Astrocyte of the cerebellum (primary cell): ENCODE measurements at regions not wholly inside any gene's neighbourhood (a gene's known extent, or its start where the extent isn't known, plus 50 kb on each side); places are given as distances from the start of the nearest gene placed in this dataset.

ENCODE experiments used
- DNase-seq: peaks from one replicate; pipeline ENCODE4 v3.0.0-alpha.2; 2011; ENCODE audit warnings: low read depth
- H3K4me3 ChIP-seq: 2 replicates; pipeline ENCODE4 v1.5.1; 2011; ENCODE audit warnings: mild to moderate bottlenecking, low read depth, low read length, moderate library complexity
- in situ Hi-C: cut with HindIII; loops from 2 replicates; pipeline ENCODE4 v1.10.0; 2017; ENCODE audit warnings: low sequenced_read_pairs
- TF ChIP-seq, protein P1 (sequence below): IDR thresholded peaks from 2 replicates; pipeline ENCODE4 v1.5.1; 2012; ENCODE audit warnings: low read length, low read depth, moderate library complexity, mild to moderate bottlenecking; ENCODE audit errors: missing control alignments

DNA sequence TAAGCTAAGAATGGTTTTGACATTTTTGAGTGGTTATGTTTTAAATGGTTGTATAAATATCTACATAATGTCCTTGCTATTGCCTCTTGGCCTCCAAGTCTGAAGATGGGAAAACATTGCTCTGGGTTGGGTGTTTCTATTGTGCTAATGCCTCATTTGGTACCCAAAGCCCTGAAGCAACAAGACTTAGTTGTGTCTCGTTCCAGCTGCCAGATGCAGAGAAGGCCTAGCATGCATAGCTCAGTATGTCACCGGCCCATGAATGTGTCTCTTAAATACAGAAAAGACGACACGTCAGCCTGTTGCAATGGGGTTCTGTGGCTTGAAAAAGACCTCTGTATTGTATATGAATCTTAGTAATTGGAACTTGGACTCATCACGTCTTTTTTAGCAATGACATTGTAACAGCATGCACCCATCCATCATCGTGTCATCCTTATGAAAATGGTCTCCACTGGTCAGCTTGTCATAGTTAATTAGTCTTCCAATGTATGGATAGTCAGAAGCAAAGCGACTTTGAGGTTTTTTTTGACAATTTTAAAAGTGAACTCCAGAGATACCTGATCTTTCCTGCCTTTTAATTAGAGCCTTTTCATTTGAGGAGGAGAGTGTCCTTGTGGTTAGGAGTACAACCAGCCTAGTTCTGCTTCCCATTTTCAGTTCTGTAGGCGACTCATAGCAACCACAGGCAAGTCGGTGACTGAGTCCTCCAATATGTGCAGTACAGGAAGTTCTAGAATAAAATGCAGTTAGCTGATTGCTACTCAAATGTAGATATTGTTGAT is 126.4 kb upstream of the GATB start:
- no peak overlapping the region for H3K4me3 ChIP-seq
- in situ Hi-C loops: no loop called here
- peak; percentile 19 for DNase-seq
- TF ChIP-seq, protein P1, sequence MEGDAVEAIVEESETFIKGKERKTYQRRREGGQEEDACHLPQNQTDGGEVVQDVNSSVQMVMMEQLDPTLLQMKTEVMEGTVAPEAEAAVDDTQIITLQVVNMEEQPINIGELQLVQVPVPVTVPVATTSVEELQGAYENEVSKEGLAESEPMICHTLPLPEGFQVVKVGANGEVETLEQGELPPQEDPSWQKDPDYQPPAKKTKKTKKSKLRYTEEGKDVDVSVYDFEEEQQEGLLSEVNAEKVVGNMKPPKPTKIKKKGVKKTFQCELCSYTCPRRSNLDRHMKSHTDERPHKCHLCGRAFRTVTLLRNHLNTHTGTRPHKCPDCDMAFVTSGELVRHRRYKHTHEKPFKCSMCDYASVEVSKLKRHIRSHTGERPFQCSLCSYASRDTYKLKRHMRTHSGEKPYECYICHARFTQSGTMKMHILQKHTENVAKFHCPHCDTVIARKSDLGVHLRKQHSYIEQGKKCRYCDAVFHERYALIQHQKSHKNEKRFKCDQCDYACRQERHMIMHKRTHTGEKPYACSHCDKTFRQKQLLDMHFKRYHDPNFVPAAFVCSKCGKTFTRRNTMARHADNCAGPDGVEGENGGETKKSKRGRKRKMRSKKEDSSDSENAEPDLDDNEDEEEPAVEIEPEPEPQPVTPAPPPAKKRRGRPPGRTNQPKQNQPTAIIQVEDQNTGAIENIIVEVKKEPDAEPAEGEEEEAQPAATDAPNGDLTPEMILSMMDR: no peak

DNA sequence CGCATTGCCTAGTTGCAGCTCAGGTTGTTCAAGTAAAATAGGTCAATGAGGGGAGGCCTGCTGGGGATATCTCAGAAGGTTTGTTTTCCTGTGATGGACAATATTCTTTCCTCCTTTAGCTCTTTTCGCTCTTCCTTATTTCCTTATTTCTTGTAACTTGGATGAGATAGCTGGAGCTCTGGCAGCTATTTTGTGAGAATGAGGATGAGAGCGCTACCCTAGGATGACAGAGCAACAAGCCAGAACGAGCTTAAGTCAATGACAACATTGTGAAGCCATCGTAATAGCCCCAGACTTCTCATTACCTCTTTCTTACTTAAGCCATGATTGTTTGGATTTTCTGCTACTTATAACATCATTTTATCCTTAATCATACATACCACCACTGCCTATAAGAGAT is 124.3 kb upstream of the GATB start:
- H3K4me3 ChIP-seq: no peak overlapping the region
- TF ChIP-seq, protein P1: no peak
- in situ Hi-C loops: no loop called here
- no peak for DNase-seq

DNA sequence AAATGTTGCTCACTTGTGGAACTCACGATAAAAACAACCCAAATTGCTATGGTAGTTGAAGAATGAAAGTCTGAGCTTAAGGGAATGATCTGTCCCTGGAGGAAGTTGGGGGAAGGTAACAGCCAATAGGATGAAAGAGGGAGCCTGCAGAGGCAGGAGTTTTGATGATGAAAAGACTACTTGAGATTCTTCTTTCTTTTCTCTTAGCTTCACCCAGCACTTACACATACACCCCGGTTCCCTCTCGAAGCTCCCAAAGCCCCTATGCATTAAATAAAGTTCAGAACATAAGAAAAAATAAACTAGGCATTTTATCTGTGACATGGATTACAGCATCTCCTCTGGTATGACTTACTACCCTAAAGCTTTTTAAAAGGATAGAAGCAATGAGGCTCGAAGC is 122.9 kb upstream of the GATB start:
- TF ChIP-seq, protein P1: no peak
- no peak overlapping the region for H3K4me3 ChIP-seq
- in situ Hi-C loops: no loop called here
- no peak for DNase-seq

DNA sequence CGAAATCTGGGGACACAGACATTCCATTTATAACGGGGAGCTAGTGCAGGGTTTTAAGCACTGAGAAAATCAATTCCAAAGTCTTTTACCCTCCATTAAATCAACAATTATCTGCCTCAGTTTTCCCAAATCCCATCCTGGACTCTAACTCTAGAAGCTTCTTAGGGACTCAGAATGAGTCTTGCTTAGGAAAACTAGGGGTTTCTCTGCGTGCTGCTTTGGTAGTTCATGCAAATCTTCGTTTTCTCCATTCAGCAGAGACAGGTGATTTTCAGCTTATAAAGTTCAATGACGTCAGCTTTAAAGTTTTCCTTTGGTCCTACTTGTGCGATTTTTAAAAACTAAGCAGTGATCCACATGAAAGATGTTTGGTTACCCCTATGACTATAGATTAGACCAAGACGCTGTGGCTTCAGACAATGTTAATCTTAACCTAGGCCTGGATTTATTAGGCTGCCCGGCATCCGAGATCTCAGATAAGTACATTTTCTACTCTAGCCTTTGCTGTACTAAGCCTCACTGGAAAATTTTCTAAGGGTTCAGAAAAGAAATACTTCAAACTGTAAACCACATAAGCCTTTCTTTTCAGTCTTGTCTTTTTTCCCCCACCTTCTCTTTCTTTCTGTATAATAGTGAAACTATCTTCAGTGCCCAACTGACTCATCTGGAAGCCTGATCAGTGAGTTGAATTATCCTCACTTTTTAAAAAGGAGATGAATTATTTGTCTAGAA is 121.4 kb upstream of the GATB start:
- TF ChIP-seq, protein P1: no peak
- in situ Hi-C loops: no loop called here
- no peak for DNase-seq
- H3K4me3 ChIP-seq: no peak overlapping the region

DNA sequence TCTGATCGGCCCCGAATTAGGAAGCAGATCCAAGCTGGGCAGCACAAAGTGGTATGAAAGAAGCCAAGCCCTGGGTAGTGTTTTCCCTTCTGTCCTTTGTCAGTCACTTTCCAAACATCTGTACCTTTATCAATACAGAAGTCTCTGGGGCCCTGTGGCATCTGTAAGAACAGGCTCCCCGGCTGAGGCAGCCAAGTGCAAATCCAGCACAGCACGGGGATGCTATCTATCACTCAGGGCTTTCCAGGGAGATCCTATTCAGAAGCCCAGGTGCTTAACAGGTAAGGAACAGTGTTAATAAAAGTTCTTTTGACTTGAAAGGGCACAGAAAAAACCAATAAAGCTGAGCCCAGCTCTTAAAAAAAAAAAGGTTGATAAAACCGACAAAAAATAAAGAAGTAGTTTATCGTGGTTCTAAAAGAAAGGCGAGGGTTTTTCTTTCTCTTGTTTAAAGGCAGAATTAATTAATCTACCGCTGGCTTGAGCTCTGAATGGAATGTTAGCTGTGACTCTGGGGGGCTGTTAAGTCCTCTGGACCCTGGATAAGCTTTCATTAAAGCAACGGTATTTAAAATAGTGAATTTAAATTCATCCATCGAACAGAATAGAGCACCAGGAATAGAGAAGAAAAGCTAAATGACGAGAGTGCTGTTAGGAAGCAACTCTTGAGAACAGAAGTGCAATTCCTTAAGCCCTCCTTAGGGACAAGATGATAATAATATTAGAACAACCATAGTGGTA is 119.1 kb upstream of the GATB start:
- DNase-seq: no peak
- TF ChIP-seq, protein P1: no peak
- H3K4me3 ChIP-seq: no peak overlapping the region
- in situ Hi-C loops: no loop called here

DNA sequence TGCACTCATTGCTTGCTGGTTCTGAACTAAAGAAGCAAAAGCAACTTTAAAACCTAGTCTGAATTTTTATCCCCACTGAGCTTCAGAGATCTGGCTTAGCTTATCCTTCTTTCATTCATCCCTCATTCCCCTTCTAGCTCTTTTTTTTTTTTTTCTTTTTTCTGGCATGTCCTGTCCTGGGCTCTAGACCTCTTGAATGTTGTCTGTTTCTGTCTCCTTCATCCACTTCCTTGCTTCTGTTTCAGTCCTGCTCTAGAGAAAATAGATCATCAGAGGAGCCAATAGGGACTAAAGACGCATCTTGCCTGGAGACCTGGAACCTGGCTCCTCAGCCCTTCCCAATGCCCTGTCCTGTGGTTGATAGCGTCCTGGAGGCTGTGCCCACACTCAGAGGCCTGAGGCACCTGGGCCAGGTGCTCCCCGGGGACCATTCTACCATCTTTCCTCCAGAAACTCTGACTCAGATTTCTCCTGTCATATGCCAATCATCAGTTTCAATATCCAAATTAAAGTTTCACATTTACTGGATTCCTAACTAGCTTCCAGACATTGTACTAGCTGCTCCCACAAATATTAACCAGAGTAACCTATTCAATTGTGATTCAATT is 115.7 kb upstream of the GATB start:
- TF ChIP-seq, protein P1: no peak
- in situ Hi-C loops: no loop called here
- H3K4me3 ChIP-seq: no peak overlapping the region
- no peak for DNase-seq
